Endothelial cell of umbilical vein (primary cell): ENCODE measurements at regions not wholly inside any gene's neighbourhood (a gene's known extent, or its start where the extent isn't known, plus 50 kb on each side); places are given as distances from the start of the nearest gene placed in this dataset.
A peak's percentile ranks its signal among the peaks of the same experiment; 100 is the strongest.

Source experiments
- FOS ChIP-seq: IDR thresholded peaks from 2 replicates; pipeline ENCODE4 v1.6.1; 2011; ENCODE audit warnings: mild to moderate bottlenecking, low read length, moderate library complexity, borderline replicate concordance; ENCODE audit not compliant: insufficient read depth
- GATA2 ChIP-seq: IDR thresholded peaks from 2 replicates; pipeline ENCODE4 v1.7.0; 2011; ENCODE audit warnings: low read depth, mild to moderate bottlenecking, moderate library complexity, mixed read lengths, low read length; ENCODE audit not compliant: insufficient read length, insufficient read depth
- MAX ChIP-seq: IDR thresholded peaks from 2 replicates; pipeline ENCODE4 v1.6.1; 2011; ENCODE audit not compliant: insufficient read depth, insufficient read length
- POLR2A ChIP-seq: IDR thresholded peaks from 2 replicates; pipeline ENCODE4 v1.6.1; 2012; ENCODE audit warnings: low read depth, mild to moderate bottlenecking, control low read depth, low read length
- POLR2AphosphoS5 ChIP-seq: IDR thresholded peaks from 2 replicates; pipeline ENCODE4 v1.6.1; 2012; ENCODE audit warnings: low read depth, mild to moderate bottlenecking, control low read depth, low read length, moderate library complexity; ENCODE audit not compliant: insufficient read depth
- TF ChIP-seq, protein P1 (sequence below), 2 donors: IDR thresholded peaks; 1 replicate in 1 of 2; 2 replicates in 1 of 2; pipeline ENCODE4 v1.5.1; 2011; ENCODE audit warnings: low read length in 2 of 2, mild to moderate bottlenecking in 2 of 2, moderate library complexity in 2 of 2, control low read depth in 1 of 2, inconsistent platforms in 1 of 2, low read depth in 1 of 2; ENCODE audit not compliant: insufficient read depth in 1 of 2; ENCODE audit errors: extremely low read depth in 1 of 2

- TF ChIP-seq, protein P1, sequence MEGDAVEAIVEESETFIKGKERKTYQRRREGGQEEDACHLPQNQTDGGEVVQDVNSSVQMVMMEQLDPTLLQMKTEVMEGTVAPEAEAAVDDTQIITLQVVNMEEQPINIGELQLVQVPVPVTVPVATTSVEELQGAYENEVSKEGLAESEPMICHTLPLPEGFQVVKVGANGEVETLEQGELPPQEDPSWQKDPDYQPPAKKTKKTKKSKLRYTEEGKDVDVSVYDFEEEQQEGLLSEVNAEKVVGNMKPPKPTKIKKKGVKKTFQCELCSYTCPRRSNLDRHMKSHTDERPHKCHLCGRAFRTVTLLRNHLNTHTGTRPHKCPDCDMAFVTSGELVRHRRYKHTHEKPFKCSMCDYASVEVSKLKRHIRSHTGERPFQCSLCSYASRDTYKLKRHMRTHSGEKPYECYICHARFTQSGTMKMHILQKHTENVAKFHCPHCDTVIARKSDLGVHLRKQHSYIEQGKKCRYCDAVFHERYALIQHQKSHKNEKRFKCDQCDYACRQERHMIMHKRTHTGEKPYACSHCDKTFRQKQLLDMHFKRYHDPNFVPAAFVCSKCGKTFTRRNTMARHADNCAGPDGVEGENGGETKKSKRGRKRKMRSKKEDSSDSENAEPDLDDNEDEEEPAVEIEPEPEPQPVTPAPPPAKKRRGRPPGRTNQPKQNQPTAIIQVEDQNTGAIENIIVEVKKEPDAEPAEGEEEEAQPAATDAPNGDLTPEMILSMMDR (IDR thresholded peaks at IDR 0.05; ENCODE audit: extremely low read depth in 1 of 2, insufficient read depth in 1 of 2, low read depth in 1 of 2, low read length in 2 of 2): peak in 1 of 2 donors; percentile 17
- no peak for TF ChIP-seq GATA2
- TF ChIP-seq POLR2AphosphoS5: no peak
- no peak for TF ChIP-seq MAX
- TF ChIP-seq POLR2A: no peak
- TF ChIP-seq FOS: no peak
These were observed 600.3 kb downstream of the SPRY1 start for GRCh38 chr4:123996718-123997510.
